GM12874 (cell line): ENCODE measurements at regions not wholly inside any gene's neighbourhood (a gene's known extent, or its start where the extent isn't known, plus 50 kb on each side); places are given as distances from the start of the nearest gene placed in this dataset.

Source experiments
- CTCF ChIP-seq: IDR thresholded peaks from 2 replicates; pipeline ENCODE4 v1.5.1; 2011; ENCODE audit warnings: low read depth, mild to moderate bottlenecking, control low read depth, low read length, moderate library complexity; ENCODE audit not compliant: insufficient read depth

GRCh38 chr17:74011966-74012365 is 191.5 kb upstream of the RPL38 start:
- no peak for TF ChIP-seq CTCF

- no peak for TF ChIP-seq CTCF
Observed at GRCh38 chr17:74012465-74012864, 191.0 kb upstream of the RPL38 start.

GRCh38 chr17:74015316-74015715 is 188.2 kb upstream of the RPL38 start:
- TF ChIP-seq CTCF = no peak

GRCh38 chr17:74015990-74016389 is 187.5 kb upstream of the RPL38 start:
- TF ChIP-seq CTCF = no peak

GRCh38 chr17:74016461-74016860 is 187.0 kb upstream of the RPL38 start:
- no peak for TF ChIP-seq CTCF

- TF ChIP-seq CTCF = no peak
Observed at GRCh38 chr17:74017466-74017865, 186.0 kb upstream of the RPL38 start.

GRCh38 chr17:74018115-74018514 is 185.4 kb upstream of the RPL38 start:
- no peak for TF ChIP-seq CTCF

- no peak for TF ChIP-seq CTCF
Observed at GRCh38 chr17:74019271-74019670, 184.2 kb upstream of the RPL38 start.
